Calu3 (cell line): ENCODE measurements at regions not wholly inside any gene's neighbourhood (a gene's known extent, or its start where the extent isn't known, plus 50 kb on each side); places are given as distances from the start of the nearest gene placed in this dataset.
A peak's percentile ranks its signal among the peaks of the same experiment; 100 is the strongest.

ENCODE experiments used
- BruUV-seq: library from RNA; stranded (reverse); fragments of 400-500 nt; replicated peaks from 2 replicates; lab custom pipeline; 2021; lab: Mats Ljungman, UMichigan
- CTCF ChIA-PET: fragments of 300-600 bp; sonication (Branson Sonifier 250); formaldehyde crosslinking; loops from one replicate; lab custom pipeline; 2022; ENCODE audit warnings: antibody characterized with exemption; lab: Charles Lee
- DNase-seq: peaks from one replicate; pipeline ENCODE4 v3.0.0; 2022
- H3K27ac Mint-ChIP-seq: one replicate; pipeline ENCODE4 v1.8.0; 2022; ENCODE audit warnings: mixed read lengths; ENCODE audit not compliant: unreplicated experiment
- H3K27me3 Mint-ChIP-seq: one replicate; pipeline ENCODE4 v1.8.0; 2022; ENCODE audit warnings: mixed read lengths; ENCODE audit not compliant: unreplicated experiment
- H3K36me3 Mint-ChIP-seq: one replicate; pipeline ENCODE4 v1.8.0; 2022; ENCODE audit warnings: mild to moderate bottlenecking, moderate library complexity, mixed read lengths; ENCODE audit not compliant: insufficient read depth, unreplicated experiment
- H3K4me1 Mint-ChIP-seq: one replicate; pipeline ENCODE4 v1.8.0; 2022; ENCODE audit warnings: mild to moderate bottlenecking, low read depth, mixed read lengths; ENCODE audit not compliant: unreplicated experiment
- H3K4me3 Mint-ChIP-seq: one replicate; pipeline ENCODE4 v1.8.0; 2022; ENCODE audit warnings: mild to moderate bottlenecking, low read depth, moderate library complexity, mixed read lengths; ENCODE audit not compliant: unreplicated experiment
- H3K9me3 Mint-ChIP-seq: one replicate; pipeline ENCODE4 v1.8.0; 2022; ENCODE audit warnings: low read depth, mixed read lengths; ENCODE audit not compliant: unreplicated experiment
- CTCF ChIP-seq: fragments of 200-600 bp; IDR thresholded peaks from one replicate; pipeline ENCODE4 v1.8.0; 2022; ENCODE audit warnings: antibody characterized with exemption; ENCODE audit not compliant: unreplicated experiment
- intact Hi-C: fragments of 100-400 bp; cut with micrococcal nuclease; formaldehyde crosslinking; loops from one replicate; pipeline ENCODE4 v1.10.0; 2022; ENCODE audit not compliant: unreplicated experiment

DNA sequence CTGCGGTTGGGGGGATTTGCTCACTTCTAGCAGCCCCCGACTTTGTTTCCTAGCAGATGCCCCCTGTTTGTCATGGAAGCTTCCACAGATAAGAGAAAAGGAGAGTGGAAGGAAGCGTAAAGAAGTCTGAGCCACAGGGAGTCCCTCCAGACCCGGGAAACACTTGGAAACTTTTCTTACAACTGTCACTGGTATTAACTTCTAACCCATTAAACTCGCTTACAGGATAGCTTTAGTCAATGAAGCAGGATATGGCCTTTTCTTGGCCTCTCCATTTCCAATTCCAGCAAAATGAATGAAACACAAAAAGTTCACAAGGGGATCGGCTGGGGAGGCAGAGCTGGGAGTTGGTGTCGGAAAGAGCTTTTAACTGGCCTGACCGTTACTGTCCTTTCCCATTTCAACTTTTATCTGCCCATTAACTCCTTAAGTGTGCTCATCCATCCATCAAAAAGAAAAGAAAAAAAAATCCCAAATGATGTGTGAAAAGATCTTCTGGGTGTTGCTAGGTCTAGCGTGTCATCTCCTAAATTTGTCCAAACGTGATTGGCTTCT is 231.9 kb upstream of the ARGLU1 start:
- no peaks in the 10 kb centered on the region for H3K9me3 Mint-ChIP-seq
- no peak for DNase-seq
- peaks cover 7% of the 10 kb centered on the region for H3K4me1 Mint-ChIP-seq
- intact Hi-C loops, result no loop called here
- H3K4me3 Mint-ChIP-seq, result no peak overlapping the region
- CTCF ChIA-PET, result no interaction called here
- no peak for TF ChIP-seq CTCF
- no TSS peak for BruUV-seq
- H3K36me3 Mint-ChIP-seq, result no peaks in the 10 kb centered on the region
- H3K27ac Mint-ChIP-seq, result no peak overlapping the region
- H3K27me3 Mint-ChIP-seq, result no peaks in the 10 kb centered on the region

DNA sequence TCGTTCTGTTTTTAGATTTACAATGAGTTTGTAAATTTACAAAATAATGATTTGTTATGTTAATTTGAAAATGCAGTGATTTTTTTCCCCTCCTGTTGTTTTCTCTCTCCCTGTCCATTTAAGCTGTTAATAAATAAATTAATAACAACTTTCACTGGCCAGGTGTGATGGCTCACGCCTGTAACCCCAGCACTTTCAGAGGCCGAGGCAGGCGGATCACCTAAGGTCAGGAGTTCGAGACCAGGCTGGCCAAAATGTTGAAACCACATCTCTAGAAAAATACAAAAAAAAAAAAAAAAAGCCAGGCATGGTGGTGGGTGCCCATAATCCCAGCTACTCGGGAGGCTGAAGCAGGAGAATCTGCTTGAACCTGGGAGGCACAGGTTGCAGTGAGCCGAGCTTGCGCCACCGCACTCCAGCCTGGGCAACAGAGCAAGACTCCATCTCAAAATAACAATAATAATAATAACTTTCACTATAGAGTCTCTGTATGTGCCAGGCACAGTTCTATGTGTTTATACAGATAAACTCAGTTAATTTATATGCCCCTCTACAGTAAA is 229.2 kb upstream of the ARGLU1 start:
- BruUV-seq, result no TSS peak
- Mint-ChIP-seq H3K27me3 (no peaks in the 10 kb centered on the region), H3K9me3 (no peaks in the 10 kb centered on the region), H3K27ac (no peak overlapping the region), H3K4me3 (no peak overlapping the region), H3K4me1 (peaks cover 7% of the 10 kb centered on the region), H3K36me3 (no peaks in the 10 kb centered on the region)
- CTCF ChIA-PET, result interaction anchor here (0.7 kb wide), 1 partner anchor 75 kb away, joined by 5 read pairs; no protein-coding TSS in a partner anchor
- intact Hi-C loops, result no loop called here
- DNase-seq, result no peak
- no peak for TF ChIP-seq CTCF

DNA sequence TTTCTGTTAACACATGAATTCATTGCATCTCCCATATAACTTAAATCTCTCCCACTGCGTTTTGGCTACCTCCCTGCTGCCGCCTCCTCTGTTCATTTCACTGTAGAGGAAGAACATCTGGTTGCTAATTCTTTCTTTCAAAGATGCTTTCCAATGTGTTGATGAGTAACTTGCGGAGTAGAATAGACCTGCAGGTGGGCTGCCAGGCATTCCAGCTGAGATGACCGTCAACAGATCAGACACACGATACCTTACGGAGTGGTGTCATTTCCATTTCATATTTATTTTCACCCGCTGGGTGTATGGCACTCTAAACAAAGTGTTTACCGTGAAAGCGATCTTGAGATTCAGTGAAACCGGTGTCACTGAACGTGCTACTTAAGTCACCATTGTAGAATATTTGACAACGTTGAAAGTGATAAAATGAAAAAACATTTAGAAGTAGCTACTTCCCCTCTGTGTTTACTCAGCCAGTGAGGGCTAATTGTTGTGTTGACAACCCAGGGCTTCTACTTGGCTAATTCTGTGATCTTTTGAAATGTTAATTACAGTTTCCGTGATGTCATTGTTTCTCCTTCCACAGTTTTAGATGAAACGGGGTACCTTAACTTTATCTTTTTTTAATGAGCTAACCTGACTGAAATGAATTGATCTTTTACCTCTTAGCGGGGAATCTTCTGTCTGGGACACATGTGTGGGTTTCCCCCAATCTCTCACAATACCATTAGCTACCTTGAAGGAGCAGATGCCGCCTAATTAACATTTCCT is 228.5 kb upstream of the ARGLU1 start:
- intact Hi-C loops, result no loop called here
- Mint-ChIP-seq H3K27ac (no peak overlapping the region), H3K4me1 (peaks cover 7% of the 10 kb centered on the region), H3K9me3 (no peaks in the 10 kb centered on the region), H3K36me3 (no peaks in the 10 kb centered on the region), H3K27me3 (no peaks in the 10 kb centered on the region), H3K4me3 (peak overlapping the region; percentile 54)
- no peak for TF ChIP-seq CTCF
- no peak for DNase-seq
- CTCF ChIA-PET, result interaction anchor here (0.7 kb wide), 1 partner anchor 76 kb away, joined by 5 read pairs; no protein-coding TSS in a partner anchor
- BruUV-seq, result no TSS peak

DNA sequence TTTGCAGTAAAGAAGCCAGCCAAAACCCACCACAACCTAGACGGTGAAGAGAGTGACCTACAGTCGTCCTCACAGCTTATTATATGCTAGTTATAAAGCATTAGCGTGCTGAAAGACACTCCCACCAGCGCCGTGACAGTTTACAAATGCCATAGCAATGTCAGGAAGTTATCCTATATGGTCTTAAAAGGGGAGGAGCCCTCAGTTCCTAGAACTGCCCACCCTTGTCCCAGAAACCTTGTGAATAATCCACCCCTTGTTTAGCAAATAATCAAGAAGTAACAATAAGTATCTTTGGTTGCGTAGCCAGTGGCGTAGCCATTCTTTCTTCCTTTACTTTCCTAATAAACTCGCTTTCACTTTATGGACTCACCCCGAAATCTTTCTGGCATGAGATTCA is 227.9 kb upstream of the ARGLU1 start:
- no peak for DNase-seq
- BruUV-seq, result no TSS peak
- Mint-ChIP-seq H3K36me3 (no peaks in the 10 kb centered on the region), H3K4me3 (peak overlapping the region; percentile 54), H3K27ac (no peak overlapping the region), H3K27me3 (no peaks in the 10 kb centered on the region), H3K9me3 (no peaks in the 10 kb centered on the region), H3K4me1 (peaks cover 7% of the 10 kb centered on the region)
- no peak for TF ChIP-seq CTCF
- intact Hi-C loops, result no loop called here
- CTCF ChIA-PET, result no interaction called here
